Activated CD8-positive, alpha-beta T cell treated with anti-CD3 and anti-CD28 coated beads for 36 hours (primary cell): ENCODE measurements at regions not wholly inside any gene's neighbourhood (a gene's known extent, or its start where the extent isn't known, plus 50 kb on each side); places are given as distances from the start of the nearest gene placed in this dataset.

ENCODE experiments used
- ATAC-seq: fragments of 200-7000 bp; cut with Tn5 transposase; one replicate; pipeline ENCODE4 v1.10.0; 2021; ENCODE audit warnings: mild to moderate bottlenecking, moderate library complexity
- CTCF ChIA-PET: fragments of 350-600 bp; sonication (Branson Sonifier 250); formaldehyde crosslinking; loops from one replicate; lab custom pipeline; 2021; ENCODE audit warnings: antibody characterized with exemption; lab: Charles Lee
- POLR2A ChIA-PET: fragments of 350-600 bp; sonication (Branson Sonifier 250); formaldehyde crosslinking; loops from one replicate; lab custom pipeline; 2021; ENCODE audit warnings: antibody characterized with exemption; lab: Charles Lee
- DNase-seq: peaks from one replicate; pipeline ENCODE4 v3.0.0-alpha.2; 2020
- H3K27ac Mint-ChIP-seq: one replicate; pipeline ENCODE4 v1.8.0; 2021; ENCODE audit warnings: mild to moderate bottlenecking, mixed read lengths
- H3K27me3 Mint-ChIP-seq: one replicate; pipeline ENCODE4 v1.8.0; 2021; ENCODE audit warnings: mixed read lengths
- H3K36me3 Mint-ChIP-seq: one replicate; pipeline ENCODE4 v1.8.0; 2021; ENCODE audit warnings: low read depth, mixed read lengths
- H3K4me1 Mint-ChIP-seq: one replicate; pipeline ENCODE4 v1.8.0; 2021; ENCODE audit warnings: low read depth, mixed read lengths
- H3K4me3 Mint-ChIP-seq: one replicate; pipeline ENCODE4 v1.8.0; 2021; ENCODE audit warnings: mild to moderate bottlenecking, moderate library complexity, mixed read lengths
- H3K9me3 Mint-ChIP-seq: one replicate; pipeline ENCODE4 v1.8.0; 2021; ENCODE audit warnings: mixed read lengths
- CTCF ChIP-seq: fragments of 200-600 bp; IDR thresholded peaks from one replicate; pipeline ENCODE4 v1.8.0; 2022; ENCODE audit warnings: antibody characterized with exemption, mild to moderate bottlenecking
- intact Hi-C: fragments of 100-400 bp; cut with micrococcal nuclease; formaldehyde crosslinking; loops from one replicate; pipeline ENCODE4 v1.10.0; 2022

GRCh38 chr13:85710545-85710944 lies 88.7 kb downstream of the SLITRK6 start:
- ChIA-PET CTCF (no interaction called here), POLR2A (no interaction called here)
- H3K4me3 Mint-ChIP-seq: no peak overlapping the region
- no peak for TF ChIP-seq CTCF
- no peaks in the 10 kb centered on the region for H3K9me3 Mint-ChIP-seq
- no peaks in the 10 kb centered on the region for H3K27me3 Mint-ChIP-seq
- ATAC-seq (no peak), DNase-seq (no peak)
- H3K4me1 Mint-ChIP-seq: no peaks in the 10 kb centered on the region
- no peaks in the 10 kb centered on the region for H3K36me3 Mint-ChIP-seq
- intact Hi-C loops: no loop called here
- no peak overlapping the region for H3K27ac Mint-ChIP-seq

GRCh38 chr13:85709721-85710120 lies 89.5 kb downstream of the SLITRK6 start:
- POLR2A ChIA-PET: no interaction called here
- no peak overlapping the region for H3K4me3 Mint-ChIP-seq
- no peak for TF ChIP-seq CTCF
- DNase-seq (no peak), ATAC-seq (no peak)
- CTCF ChIA-PET: no interaction called here
- no peaks in the 10 kb centered on the region for H3K27me3 Mint-ChIP-seq
- intact Hi-C loops: no loop called here
- H3K27ac Mint-ChIP-seq: no peak overlapping the region
- H3K9me3 Mint-ChIP-seq: no peaks in the 10 kb centered on the region
- no peaks in the 10 kb centered on the region for H3K4me1 Mint-ChIP-seq
- H3K36me3 Mint-ChIP-seq: no peaks in the 10 kb centered on the region

- CTCF ChIA-PET: no interaction called here
- H3K27ac Mint-ChIP-seq: no peak overlapping the region
- no peaks in the 10 kb centered on the region for H3K4me1 Mint-ChIP-seq
- H3K36me3 Mint-ChIP-seq: no peaks in the 10 kb centered on the region
- H3K9me3 Mint-ChIP-seq: no peaks in the 10 kb centered on the region
- no peaks in the 10 kb centered on the region for H3K27me3 Mint-ChIP-seq
- DNase-seq (no peak), ATAC-seq (no peak)
- POLR2A ChIA-PET: no interaction called here
- no peak for TF ChIP-seq CTCF
- no peak overlapping the region for H3K4me3 Mint-ChIP-seq
- intact Hi-C loops: no loop called here
These were observed 90.1 kb downstream of the SLITRK6 start for GRCh38 chr13:85709072-85709471.

GRCh38 chr13:85700906-85701305 lies 98.3 kb downstream of the SLITRK6 start:
- Mint-ChIP-seq H3K27ac (no peak overlapping the region), H3K4me1 (no peaks in the 10 kb centered on the region), H3K4me3 (no peak overlapping the region), H3K27me3 (no peaks in the 10 kb centered on the region), H3K9me3 (peaks cover 7% of the 10 kb centered on the region), H3K36me3 (no peaks in the 10 kb centered on the region)
- DNase-seq: no peak
- ChIA-PET POLR2A (no interaction called here), CTCF (no interaction called here)
- no peak for ATAC-seq
- TF ChIP-seq CTCF: no peak
- intact Hi-C loops: no loop called here

GRCh38 chr13:85698256-85698655 lies 101.0 kb downstream of the SLITRK6 start:
- H3K4me3 Mint-ChIP-seq: no peak overlapping the region
- no peaks in the 10 kb centered on the region for H3K27me3 Mint-ChIP-seq
- POLR2A ChIA-PET: no interaction called here
- CTCF ChIA-PET: no interaction called here
- ATAC-seq (no peak), DNase-seq (no peak)
- no peak overlapping the region for H3K27ac Mint-ChIP-seq
- H3K36me3 Mint-ChIP-seq: no peaks in the 10 kb centered on the region
- H3K9me3 Mint-ChIP-seq: peaks cover 7% of the 10 kb centered on the region
- intact Hi-C loops: no loop called here
- H3K4me1 Mint-ChIP-seq: no peaks in the 10 kb centered on the region
- TF ChIP-seq CTCF: no peak
